ENCODE measurements at regions not wholly inside any gene's neighbourhood (a gene's known extent, or its start where the extent isn't known, plus 50 kb on each side); places are given as distances from the start of the nearest gene placed in this dataset.

DNA sequence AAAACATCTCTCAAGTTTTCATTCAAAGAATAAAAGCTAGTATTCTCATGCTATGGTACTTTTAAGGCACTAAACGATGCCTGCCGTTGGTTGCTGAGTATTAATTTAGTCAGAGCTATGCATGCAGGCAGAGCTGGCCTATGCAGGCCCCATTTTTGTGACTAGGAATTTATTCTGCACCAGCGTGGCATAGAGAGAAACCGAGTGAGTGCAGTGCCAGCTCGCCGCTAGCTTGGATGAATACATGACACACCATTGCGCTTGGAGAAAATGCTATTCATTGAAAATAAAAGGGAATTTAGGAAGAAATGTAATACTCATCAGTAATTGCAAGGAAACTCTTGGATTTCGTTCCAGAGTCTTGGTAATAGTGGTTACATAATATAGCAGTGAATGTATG is 231.6 kb upstream of the RBFOX1 start:
- no peak for DNase-seq (ENCODE audit: low spot score in 2 of 2)
- H3K4me1 ChIP-seq: no peaks in the 10 kb centered on the region
- TF ChIP-seq POLR2A (IDR thresholded peaks at IDR 0.05) (no peak), CTCF (IDR thresholded peaks at IDR 0.05) (no peak), POLR2AphosphoS5 (IDR thresholded peaks at IDR 0.05) (no peak)
- H3K9me3 ChIP-seq: no peaks in the 10 kb centered on the region
- no peak overlapping the region for H3K27ac ChIP-seq
- H3K27me3 ChIP-seq: no peaks in the 10 kb centered on the region
- intact Hi-C loops (cut with DNase I; ENCODE audit: low total_unique reads): no loop called here
- no peaks in the 10 kb centered on the region for H3K36me3 ChIP-seq
- H3K4me3 ChIP-seq: no peak overlapping the region

GRCh38 chr16:7097518-7097917 is 235.1 kb upstream of the RBFOX1 start:
- no peak for DNase-seq (ENCODE audit: low spot score in 2 of 2)
- Histone ChIP-seq H3K9me3 (no peaks in the 10 kb centered on the region), H3K4me3 (no peak overlapping the region), H3K4me1 (no peaks in the 10 kb centered on the region), H3K27me3 (no peaks in the 10 kb centered on the region), H3K27ac (no peak overlapping the region), H3K36me3 (no peaks in the 10 kb centered on the region)
- TF ChIP-seq POLR2A (IDR thresholded peaks at IDR 0.05) (no peak), POLR2AphosphoS5 (IDR thresholded peaks at IDR 0.05) (no peak), CTCF (IDR thresholded peaks at IDR 0.05) (no peak)
- intact Hi-C loops (cut with DNase I; ENCODE audit: low total_unique reads): no loop called here

- Histone ChIP-seq H3K27ac (no peak overlapping the region), H3K4me1 (no peaks in the 10 kb centered on the region), H3K36me3 (no peaks in the 10 kb centered on the region), H3K9me3 (no peaks in the 10 kb centered on the region), H3K4me3 (no peak overlapping the region), H3K27me3 (peaks cover 0 to 4% of the 10 kb centered on the region in 2 donors)
- no peak for DNase-seq (ENCODE audit: low spot score in 2 of 2)
- intact Hi-C loops (cut with DNase I; ENCODE audit: low total_unique reads): no loop called here
- TF ChIP-seq POLR2A (IDR thresholded peaks at IDR 0.05) (no peak), CTCF (IDR thresholded peaks at IDR 0.05) (no peak), POLR2AphosphoS5 (IDR thresholded peaks at IDR 0.05) (no peak)
These were observed 239.1 kb upstream of the RBFOX1 start for GRCh38 chr16:7093511-7093910.

DNA sequence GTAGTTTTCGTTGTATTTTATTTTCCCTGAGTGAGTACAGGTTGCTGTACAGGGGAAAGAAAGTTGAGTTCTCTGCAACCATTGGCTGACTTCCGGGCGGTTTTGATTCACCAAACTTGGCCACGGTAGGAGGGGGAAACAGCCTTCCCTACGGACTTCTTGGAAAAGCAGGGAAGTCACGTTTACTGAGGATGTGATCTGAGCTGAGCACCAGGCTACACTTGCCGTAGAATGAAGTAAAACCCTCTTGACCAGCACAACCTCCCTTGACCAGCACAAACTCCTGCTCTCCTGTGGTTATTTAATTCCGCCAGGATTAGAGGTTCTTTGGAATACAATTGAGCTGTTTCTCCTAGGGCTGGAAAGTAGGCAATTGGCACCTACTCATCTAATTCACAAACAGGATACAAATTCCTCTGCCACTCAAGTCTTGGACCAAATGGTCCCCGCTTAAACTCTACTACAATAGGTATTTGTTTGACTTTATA is 242.0 kb upstream of the RBFOX1 start:
- Histone ChIP-seq H3K27ac (no peak overlapping the region), H3K27me3 (peaks cover 0 to 8% of the 10 kb centered on the region in 2 donors), H3K36me3 (no peaks in the 10 kb centered on the region), H3K9me3 (no peaks in the 10 kb centered on the region), H3K4me1 (no peaks in the 10 kb centered on the region), H3K4me3 (no peak overlapping the region)
- intact Hi-C loops (cut with DNase I; ENCODE audit: low total_unique reads): no loop called here
- TF ChIP-seq POLR2AphosphoS5 (IDR thresholded peaks at IDR 0.05): no peak
- no peak for TF ChIP-seq POLR2A (IDR thresholded peaks at IDR 0.05)
- no peak for TF ChIP-seq CTCF (IDR thresholded peaks at IDR 0.05)
- DNase-seq (ENCODE audit: low spot score in 2 of 2): no peak

DNA sequence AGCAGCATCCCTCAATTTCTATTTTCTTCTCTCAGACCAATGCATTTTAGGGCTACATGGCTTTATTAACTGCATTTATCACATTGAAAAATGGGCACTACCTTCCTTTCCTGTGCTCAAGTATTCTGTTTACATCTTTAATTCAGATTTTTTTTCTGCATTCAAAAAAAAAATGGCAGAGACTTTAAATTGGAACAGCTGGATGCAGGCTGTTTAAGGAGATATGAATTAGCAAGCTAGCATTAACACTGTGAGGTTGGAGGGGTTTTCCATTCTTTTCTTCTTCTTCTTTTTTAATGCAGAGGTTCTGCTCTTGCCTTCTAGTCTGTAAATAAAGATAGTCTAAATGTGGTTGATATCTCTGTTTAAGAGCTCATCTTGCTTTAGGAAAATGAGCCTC is 242.9 kb upstream of the RBFOX1 start:
- TF ChIP-seq POLR2AphosphoS5 (IDR thresholded peaks at IDR 0.05): no peak
- no peak for TF ChIP-seq CTCF (IDR thresholded peaks at IDR 0.05)
- no peak for TF ChIP-seq POLR2A (IDR thresholded peaks at IDR 0.05)
- Histone ChIP-seq H3K27me3 (peaks cover 0 to 9% of the 10 kb centered on the region in 2 donors), H3K4me1 (no peaks in the 10 kb centered on the region), H3K36me3 (no peaks in the 10 kb centered on the region), H3K9me3 (no peaks in the 10 kb centered on the region), H3K4me3 (no peak overlapping the region), H3K27ac (no peak overlapping the region)
- intact Hi-C loops (cut with DNase I; ENCODE audit: low total_unique reads): no loop called here
- DNase-seq (ENCODE audit: low spot score in 2 of 2): no peak

All from breast epithelium (tissue), 4 donors.